HL-60 (cell line): ENCODE measurements at regions not wholly inside any gene's neighbourhood (a gene's known extent, or its start where the extent isn't known, plus 50 kb on each side); places are given as distances from the start of the nearest gene placed in this dataset.

ENCODE experiments used
- POLR2AphosphoS5 ChIP-seq: IDR thresholded peaks from 2 replicates; pipeline ENCODE4 v1.6.1; 2012; ENCODE audit warnings: low read depth
- TF ChIP-seq, protein P1 (sequence below): IDR thresholded peaks from one replicate; pipeline ENCODE4 v1.5.1; 2011; ENCODE audit warnings: low read length, control low read depth, inconsistent platforms; ENCODE audit not compliant: insufficient read depth
- TF ChIP-seq, protein P2 (sequence below): IDR thresholded peaks from 2 replicates; pipeline ENCODE4 v1.6.1; 2012; ENCODE audit warnings: low read depth; ENCODE audit not compliant: insufficient replicate concordance

DNA sequence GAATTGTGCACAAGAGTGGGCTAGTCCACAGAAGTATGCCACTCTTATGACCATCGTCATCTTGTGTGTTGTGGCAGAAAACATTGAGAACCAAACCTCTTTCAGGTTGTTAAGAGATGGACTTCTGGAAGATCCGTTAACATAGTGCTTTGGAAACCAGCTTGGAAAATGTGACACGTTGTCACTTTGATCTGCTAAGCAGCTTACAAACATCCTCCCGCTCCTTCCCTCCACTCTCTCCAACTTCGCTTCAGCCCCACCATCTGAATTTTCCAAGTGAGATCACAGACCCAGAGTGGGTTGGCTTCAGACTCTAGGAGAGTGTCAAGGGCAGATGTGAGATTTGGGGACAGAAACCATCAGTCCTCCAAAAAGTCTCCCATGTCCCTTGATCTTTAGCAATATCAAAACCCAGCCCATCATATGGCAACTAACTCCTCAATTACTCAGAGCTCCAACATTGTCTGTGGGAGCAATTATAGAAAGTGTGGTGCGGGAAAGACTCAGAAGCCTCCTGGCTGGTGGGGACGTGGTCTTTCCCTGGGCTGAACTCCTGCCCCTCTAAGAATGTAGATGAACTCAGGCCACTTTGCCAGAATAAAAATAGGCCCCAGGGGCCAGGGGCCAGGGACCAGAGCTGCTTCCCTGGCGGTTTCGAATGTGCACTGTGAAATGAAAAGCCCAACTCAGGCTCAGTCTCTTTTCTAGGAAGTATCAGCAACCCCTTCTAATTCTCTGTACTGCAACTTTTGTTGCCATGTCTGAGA lies 129.5 kb downstream of the SLC38A6 start:
- TF ChIP-seq, protein P1, sequence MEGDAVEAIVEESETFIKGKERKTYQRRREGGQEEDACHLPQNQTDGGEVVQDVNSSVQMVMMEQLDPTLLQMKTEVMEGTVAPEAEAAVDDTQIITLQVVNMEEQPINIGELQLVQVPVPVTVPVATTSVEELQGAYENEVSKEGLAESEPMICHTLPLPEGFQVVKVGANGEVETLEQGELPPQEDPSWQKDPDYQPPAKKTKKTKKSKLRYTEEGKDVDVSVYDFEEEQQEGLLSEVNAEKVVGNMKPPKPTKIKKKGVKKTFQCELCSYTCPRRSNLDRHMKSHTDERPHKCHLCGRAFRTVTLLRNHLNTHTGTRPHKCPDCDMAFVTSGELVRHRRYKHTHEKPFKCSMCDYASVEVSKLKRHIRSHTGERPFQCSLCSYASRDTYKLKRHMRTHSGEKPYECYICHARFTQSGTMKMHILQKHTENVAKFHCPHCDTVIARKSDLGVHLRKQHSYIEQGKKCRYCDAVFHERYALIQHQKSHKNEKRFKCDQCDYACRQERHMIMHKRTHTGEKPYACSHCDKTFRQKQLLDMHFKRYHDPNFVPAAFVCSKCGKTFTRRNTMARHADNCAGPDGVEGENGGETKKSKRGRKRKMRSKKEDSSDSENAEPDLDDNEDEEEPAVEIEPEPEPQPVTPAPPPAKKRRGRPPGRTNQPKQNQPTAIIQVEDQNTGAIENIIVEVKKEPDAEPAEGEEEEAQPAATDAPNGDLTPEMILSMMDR: no peak
- TF ChIP-seq, protein P2, sequence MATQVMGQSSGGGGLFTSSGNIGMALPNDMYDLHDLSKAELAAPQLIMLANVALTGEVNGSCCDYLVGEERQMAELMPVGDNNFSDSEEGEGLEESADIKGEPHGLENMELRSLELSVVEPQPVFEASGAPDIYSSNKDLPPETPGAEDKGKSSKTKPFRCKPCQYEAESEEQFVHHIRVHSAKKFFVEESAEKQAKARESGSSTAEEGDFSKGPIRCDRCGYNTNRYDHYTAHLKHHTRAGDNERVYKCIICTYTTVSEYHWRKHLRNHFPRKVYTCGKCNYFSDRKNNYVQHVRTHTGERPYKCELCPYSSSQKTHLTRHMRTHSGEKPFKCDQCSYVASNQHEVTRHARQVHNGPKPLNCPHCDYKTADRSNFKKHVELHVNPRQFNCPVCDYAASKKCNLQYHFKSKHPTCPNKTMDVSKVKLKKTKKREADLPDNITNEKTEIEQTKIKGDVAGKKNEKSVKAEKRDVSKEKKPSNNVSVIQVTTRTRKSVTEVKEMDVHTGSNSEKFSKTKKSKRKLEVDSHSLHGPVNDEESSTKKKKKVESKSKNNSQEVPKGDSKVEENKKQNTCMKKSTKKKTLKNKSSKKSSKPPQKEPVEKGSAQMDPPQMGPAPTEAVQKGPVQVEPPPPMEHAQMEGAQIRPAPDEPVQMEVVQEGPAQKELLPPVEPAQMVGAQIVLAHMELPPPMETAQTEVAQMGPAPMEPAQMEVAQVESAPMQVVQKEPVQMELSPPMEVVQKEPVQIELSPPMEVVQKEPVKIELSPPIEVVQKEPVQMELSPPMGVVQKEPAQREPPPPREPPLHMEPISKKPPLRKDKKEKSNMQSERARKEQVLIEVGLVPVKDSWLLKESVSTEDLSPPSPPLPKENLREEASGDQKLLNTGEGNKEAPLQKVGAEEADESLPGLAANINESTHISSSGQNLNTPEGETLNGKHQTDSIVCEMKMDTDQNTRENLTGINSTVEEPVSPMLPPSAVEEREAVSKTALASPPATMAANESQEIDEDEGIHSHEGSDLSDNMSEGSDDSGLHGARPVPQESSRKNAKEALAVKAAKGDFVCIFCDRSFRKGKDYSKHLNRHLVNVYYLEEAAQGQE: no peak
- no peak for TF ChIP-seq POLR2AphosphoS5
